ENCODE measurements at regions not wholly inside any gene's neighbourhood (a gene's known extent, or its start where the extent isn't known, plus 50 kb on each side); places are given as distances from the start of the nearest gene placed in this dataset.

- Histone ChIP-seq H3K4me3 (no peak overlapping the region), H3K9me3 (no peaks in the 10 kb centered on the region), H3K4me1 (no peaks in the 10 kb centered on the region), H3K36me3 (no peaks in the 10 kb centered on the region), H3K27me3 (no peaks in the 10 kb centered on the region), H3K27ac (no peak overlapping the region)
- 96 to 97% methylated on average over 8 of the region's 8 CpGs for WGBS, 2 donors
- no peak for TF ChIP-seq POLR2A (IDR thresholded peaks at IDR 0.05)
- no peak for DNase-seq (ENCODE audit: low spot score in 2 of 2)
Measured at GRCh38 chr13:85417807-85418206, 381.4 kb downstream of the SLITRK6 start.

GRCh38 chr13:85413664-85414063, 385.6 kb downstream of the SLITRK6 start:
- 91 to 98% methylated on average over 2 of the region's 2 CpGs for WGBS, 2 donors
- Histone ChIP-seq H3K4me3 (no peak overlapping the region), H3K27me3 (no peaks in the 10 kb centered on the region), H3K36me3 (no peaks in the 10 kb centered on the region), H3K9me3 (no peaks in the 10 kb centered on the region), H3K27ac (no peak overlapping the region), H3K4me1 (no peaks in the 10 kb centered on the region)
- no peak for TF ChIP-seq POLR2A (IDR thresholded peaks at IDR 0.05)
- no peak for TF ChIP-seq EP300 (IDR thresholded peaks at IDR 0.05)
- TF ChIP-seq CTCF (IDR thresholded peaks at IDR 0.05), result no peak
- DNase-seq (ENCODE audit: low spot score in 2 of 2), result no peak

- TF ChIP-seq POLR2A (IDR thresholded peaks at IDR 0.05), result no peak
- no peak for TF ChIP-seq EP300 (IDR thresholded peaks at IDR 0.05)
- no peak for TF ChIP-seq CTCF (IDR thresholded peaks at IDR 0.05)
- WGBS, 2 donors, result 83 to 100% methylated on average over 1 of the region's 1 CpG
- Histone ChIP-seq H3K4me3 (no peak overlapping the region), H3K4me1 (no peaks in the 10 kb centered on the region), H3K27me3 (no peaks in the 10 kb centered on the region), H3K27ac (no peak overlapping the region), H3K36me3 (no peaks in the 10 kb centered on the region), H3K9me3 (no peaks in the 10 kb centered on the region)
- DNase-seq (ENCODE audit: low spot score in 2 of 2), result no peak
Measured at GRCh38 chr13:85412448-85412847, 386.8 kb downstream of the SLITRK6 start.

GRCh38 chr13:85411591-85411990, 387.6 kb downstream of the SLITRK6 start:
- H3K27me3 ChIP-seq, result no peaks in the 10 kb centered on the region
- H3K9me3 ChIP-seq, result no peaks in the 10 kb centered on the region
- H3K4me1 ChIP-seq, result no peaks in the 10 kb centered on the region
- DNase-seq (ENCODE audit: low spot score in 2 of 2), result no peak
- no peaks in the 10 kb centered on the region for H3K36me3 ChIP-seq
- H3K4me3 ChIP-seq, result no peak overlapping the region
- TF ChIP-seq CTCF (IDR thresholded peaks at IDR 0.05) (no peak), EP300 (IDR thresholded peaks at IDR 0.05) (no peak), POLR2A (IDR thresholded peaks at IDR 0.05) (no peak)
- 63 to 64% methylated on average over 2 of the region's 2 CpGs for WGBS, 2 donors
- no peak overlapping the region for H3K27ac ChIP-seq

- Histone ChIP-seq H3K4me1 (no peaks in the 10 kb centered on the region), H3K9me3 (no peaks in the 10 kb centered on the region), H3K4me3 (no peak overlapping the region), H3K27ac (no peak overlapping the region), H3K36me3 (no peaks in the 10 kb centered on the region), H3K27me3 (no peaks in the 10 kb centered on the region)
- no peak for DNase-seq (ENCODE audit: low spot score in 2 of 2)
- WGBS, 2 donors, result 68 to 78% methylated on average over 3 of the region's 3 CpGs
- TF ChIP-seq CTCF (IDR thresholded peaks at IDR 0.05) (no peak), EP300 (IDR thresholded peaks at IDR 0.05) (no peak), POLR2A (IDR thresholded peaks at IDR 0.05) (no peak)
Measured at GRCh38 chr13:85408415-85408814, 390.8 kb downstream of the SLITRK6 start.

Measured in tibial nerve (tissue), 4 donors.